ENCODE measurements at regions not wholly inside any gene's neighbourhood (a gene's known extent, or its start where the extent isn't known, plus 50 kb on each side); places are given as distances from the start of the nearest gene placed in this dataset.

DNA sequence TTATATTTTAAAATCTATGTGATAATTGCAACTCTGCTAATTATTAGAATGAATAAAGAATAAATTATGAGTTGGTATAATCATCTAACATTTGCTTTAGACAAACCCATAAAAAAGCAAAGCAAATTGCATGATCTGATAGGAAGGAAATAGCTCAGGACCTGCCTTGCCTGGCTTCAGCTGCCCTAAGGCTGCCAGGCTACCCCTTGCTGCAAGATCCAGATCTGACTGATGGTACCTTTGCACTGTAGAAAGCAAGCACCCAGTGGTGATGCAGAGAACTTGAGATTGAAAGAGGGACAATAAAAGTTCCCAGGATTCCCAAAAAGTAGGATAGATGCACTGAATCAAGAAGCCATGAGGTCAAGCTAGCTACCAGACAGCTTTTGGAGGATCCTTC is 100.9 kb upstream of the FSTL4 start:
- TF ChIP-seq CTCF (IDR thresholded peaks at IDR 0.05; ENCODE audit: control extremely low read depth in 1 of 3, insufficient read depth in 1 of 3, low read depth in 1 of 3, low read length in 3 of 3) (no peak), POLR2A (IDR thresholded peaks at IDR 0.05; ENCODE audit: control extremely low read depth in 1 of 2, low read depth in 2 of 2, low read length in 2 of 2) (no peak), EGR1 (IDR thresholded peaks at IDR 0.05; ENCODE audit: borderline replicate concordance, low read depth, low read length) (no peak), ASH2L (IDR thresholded peaks at IDR 0.05; ENCODE audit: low read length) (no peak), JUN (IDR thresholded peaks at IDR 0.05; ENCODE audit: low read depth, low read length) (no peak), CEBPB (IDR thresholded peaks at IDR 0.05; ENCODE audit: low read depth, low read length) (no peak), EP300 (IDR thresholded peaks at IDR 0.05; ENCODE audit: borderline replicate concordance in 1 of 2, low read depth in 2 of 2, low read length in 2 of 2) (no peak), RNF2 (IDR thresholded peaks at IDR 0.05; ENCODE audit: borderline replicate concordance, low read depth, low read length, missing control alignments, poor library complexity, severe bottlenecking) (no peak), JUND (IDR thresholded peaks at IDR 0.05; ENCODE audit: low read length) (no peak), RFX5 (IDR thresholded peaks at IDR 0.05; ENCODE audit: borderline replicate concordance, low read depth, low read length) (no peak), SUZ12 (IDR thresholded peaks at IDR 0.05; ENCODE audit: low read length) (no peak)
